H1 (cell line): ENCODE measurements at regions not wholly inside any gene's neighbourhood (a gene's known extent, or its start where the extent isn't known, plus 50 kb on each side); places are given as distances from the start of the nearest gene placed in this dataset.

Source experiments
- CTCF ChIA-PET: fragments of 300-600 bp; sonication (Branson Sonifier 250); formaldehyde crosslinking; loops from one replicate; lab custom pipeline; 2021; ENCODE audit not compliant: partially characterized antibody; lab: Charles Lee
- POLR2A ChIA-PET: fragments of 300-600 bp; sonication (Branson Sonifier 250); formaldehyde crosslinking; loops from one replicate; lab custom pipeline; 2021; ENCODE audit warnings: inconsistent platforms; ENCODE audit not compliant: partially characterized antibody; lab: Charles Lee
- DNase-seq, 2 experiments: peaks; one replicate each; pipeline versions ENCODE4 v3.0.0 to v3.0.0-alpha.2; 2010 to 2022; ENCODE audit warnings: low spot score in 2 of 2, low read depth in 1 of 2, mixed read lengths in 1 of 2
- FAIRE-seq: peaks from 2 replicates; lab custom pipeline; 2011; peaks lifted over from hg19 to GRCh38; lab: Jason Lieb, UNC
- H2AFZ ChIP-seq: 2 replicates; pipeline ENCODE4 v1.8.1; 2012; ENCODE audit warnings: low read length, inconsistent platforms
- H2AK5ac ChIP-seq: 2 replicates; pipeline ENCODE4 v1.6.1; 2013; ENCODE audit warnings: low read depth, low read length
- H2BK120ac ChIP-seq: replicated peaks from 2 replicates; pipeline ENCODE3; 2013; ENCODE audit warnings: low read depth, low read length, inconsistent platforms
- H2BK12ac ChIP-seq: 2 replicates; pipeline ENCODE4 v1.6.1; 2013; ENCODE audit warnings: low read depth, low read length
- H2BK15ac ChIP-seq: 2 replicates; pipeline ENCODE4 v1.6.1; 2013; ENCODE audit warnings: low read length
- H2BK20ac ChIP-seq: 2 replicates; pipeline ENCODE4 v1.6.1; 2013; ENCODE audit warnings: low read length
- H2BK5ac ChIP-seq: 2 replicates; pipeline ENCODE4 v1.6.1; 2013; ENCODE audit warnings: low read depth, low read length
- H3K14ac ChIP-seq: 2 replicates; pipeline ENCODE4 v1.6.1; 2013; ENCODE audit warnings: inconsistent platforms; ENCODE audit not compliant: insufficient read length
- H3K18ac ChIP-seq: 2 replicates; pipeline ENCODE4 v1.6.1; 2013; ENCODE audit warnings: low read length; ENCODE audit errors: extremely low read depth
- H3K23ac ChIP-seq: 2 replicates; pipeline ENCODE4 v1.6.1; 2013; ENCODE audit warnings: inconsistent platforms; ENCODE audit not compliant: insufficient read length
- H3K23me2 ChIP-seq: 2 replicates; pipeline ENCODE4 v1.6.1; 2013; ENCODE audit warnings: low read depth, low read length
- H3K27ac ChIP-seq: 2 replicates; pipeline ENCODE4 v1.6.1; 2011; ENCODE audit warnings: low read depth, low read length, inconsistent platforms
- H3K27me3 ChIP-seq, 4 experiments: replicated peaks in 1 of 4; 1 replicate in 1 of 4; 2 replicates in 3 of 4; pipeline versions ENCODE4 v1.6.1 to v1.8.1; 2011 to 2013; ENCODE audit warnings: low read length in 3 of 4, mild to moderate bottlenecking in 3 of 4, inconsistent platforms in 2 of 4, mixed read lengths in 2 of 4, moderate library complexity in 1 of 4; ENCODE audit not compliant: control insufficient read depth in 3 of 4, insufficient read depth in 3 of 4; ENCODE audit errors: extremely low read depth in 1 of 4
- H3K36me3 ChIP-seq, 4 experiments: 2 replicates each; pipeline versions ENCODE4 v1.6.1 to v1.8.1; 2011 to 2013; ENCODE audit warnings: mild to moderate bottlenecking in 4 of 4, low read length in 3 of 4, moderate library complexity in 2 of 4, control low read depth in 1 of 4, inconsistent platforms in 1 of 4; ENCODE audit not compliant: insufficient read depth in 4 of 4, control insufficient read depth in 2 of 4
- H3K4ac ChIP-seq: replicated peaks from 2 replicates; pipeline ENCODE3; 2013; ENCODE audit warnings: low read length, low read depth, mixed read lengths, inconsistent platforms; ENCODE audit not compliant: insufficient read length
- H3K4me1 ChIP-seq, 4 experiments: replicated peaks in 1 of 4; 1 replicate in 1 of 4; 2 replicates in 3 of 4; pipeline versions ENCODE4 v1.6.1 to v1.8.1; 2011 to 2013; ENCODE audit warnings: low read length in 3 of 4, inconsistent platforms in 2 of 4, mixed read lengths in 1 of 4; ENCODE audit not compliant: insufficient read depth in 4 of 4, control insufficient read depth in 3 of 4
- H3K4me2 ChIP-seq, 2 experiments: 2 replicates each; pipeline versions ENCODE4 v1.6.1 to v1.8.1; 2011 to 2013; ENCODE audit warnings: low read depth in 2 of 2, low read length in 2 of 2, control low read depth in 1 of 2, inconsistent platforms in 1 of 2, mild to moderate bottlenecking in 1 of 2; ENCODE audit not compliant: insufficient read depth in 1 of 2
- H3K4me3 ChIP-seq, 4 experiments: fragments of 200-600, 300-600 bp in 1 of 4; sonication (generic), shearing (Covaris generic), sonication (Bioruptor Twin) in 1 of 4; 2 replicates each; pipeline versions ENCODE4 v1.5.1 to v1.8.1; 2011 to 2016; ENCODE audit warnings: low read length in 4 of 4, low read depth in 3 of 4, control low read depth in 2 of 4, inconsistent platforms in 2 of 4, mild to moderate bottlenecking in 2 of 4, mixed read lengths in 1 of 4, moderate library complexity in 1 of 4; ENCODE audit not compliant: insufficient read depth in 2 of 4; ENCODE audit errors: extremely low read depth in 1 of 4
- H3K56ac ChIP-seq: replicated peaks from 2 replicates; pipeline ENCODE3; 2013; ENCODE audit warnings: low read depth, mild to moderate bottlenecking, mixed read lengths, low read length, inconsistent platforms; ENCODE audit not compliant: insufficient read length
- H3K79me1 ChIP-seq: 2 replicates; pipeline ENCODE4 v1.6.1; 2013; ENCODE audit warnings: low read depth, low read length, control low read depth
- H3K79me2 ChIP-seq, 2 experiments: 2 replicates each; pipeline versions ENCODE4 v1.6.1 to v1.8.1; 2012 to 2013; ENCODE audit warnings: low read length in 2 of 2, mild to moderate bottlenecking in 2 of 2, inconsistent platforms in 1 of 2; ENCODE audit not compliant: insufficient read depth in 2 of 2, control insufficient read depth in 1 of 2
- H3K9ac ChIP-seq, 4 experiments: replicated peaks in 1 of 4; 1 replicate in 1 of 4; 2 replicates in 3 of 4; pipeline versions ENCODE4 v1.6.1 to v1.8.1; 2011 to 2013; ENCODE audit warnings: low read depth in 3 of 4, low read length in 3 of 4, control low read depth in 2 of 4, mild to moderate bottlenecking in 2 of 4, moderate library complexity in 2 of 4, inconsistent platforms in 1 of 4; ENCODE audit errors: extremely low read depth in 1 of 4
- H3K9me3 ChIP-seq, 2 experiments: 2 replicates each; pipeline versions ENCODE4 v1.6.1 to v1.8.1; 2012 to 2013; ENCODE audit warnings: mild to moderate bottlenecking in 2 of 2, moderate library complexity in 2 of 2, control low read depth in 1 of 2, inconsistent platforms in 1 of 2, low read depth in 1 of 2, low read length in 1 of 2, mixed read lengths in 1 of 2; ENCODE audit not compliant: insufficient read depth in 2 of 2
- H4K20me1 ChIP-seq, 2 experiments: replicated peaks in 1 of 2; 2 replicates each; pipeline versions ENCODE3 to v1.8.1; 2011 to 2013; ENCODE audit warnings: inconsistent platforms in 2 of 2, low read length in 2 of 2, mild to moderate bottlenecking in 1 of 2; ENCODE audit not compliant: insufficient read depth in 2 of 2, control insufficient read depth in 1 of 2
- H4K5ac ChIP-seq: 2 replicates; pipeline ENCODE4 v1.6.1; 2013; ENCODE audit warnings: low read length, low read depth, mixed read lengths, inconsistent platforms; ENCODE audit not compliant: insufficient read length
- H4K8ac ChIP-seq: 2 replicates; pipeline ENCODE4 v1.8.0; 2013; ENCODE audit warnings: mild to moderate bottlenecking, moderate library complexity, low read length, inconsistent platforms; ENCODE audit not compliant: insufficient read depth; ENCODE audit errors: extremely low read depth
- H4K91ac ChIP-seq: replicated peaks from 2 replicates; pipeline ENCODE3; 2013; ENCODE audit warnings: low read length, mixed read lengths, inconsistent platforms; ENCODE audit not compliant: insufficient read length
- NRF1 ChIP-seq: IDR thresholded peaks from 2 replicates; pipeline ENCODE4 v1.6.1; 2011; ENCODE audit warnings: mild to moderate bottlenecking, low read depth, low read length, improper control_type of control experiment
- WGBS, 2 experiments: shearing (Covaris generic) in 1 of 2; methylation state at CpG; one replicate each; pipeline versions ENCODE4 v1.1.6 to v1.1.7; 2013 to 2015; ENCODE audit warnings: low lambda C conversion rate in 2 of 2, mixed read lengths in 2 of 2, inconsistent platforms in 1 of 2, low coverage in 1 of 2, missing lambda C conversion rate in 1 of 2; ENCODE audit not compliant: insufficient replicate concordance in 2 of 2, insufficient coverage in 1 of 2, insufficient read length in 1 of 2; ENCODE audit errors: extremely low coverage in 1 of 2, missing lambda C conversion rate in 1 of 2; 5-methylcytosine and 5-hydroxymethylcytosine counted together

- Histone ChIP-seq H3K23me2 (no peaks in the 10 kb centered on the region), H3K36me3 (no peaks in the 10 kb centered on the region; a peak in 1 of 8 replicates), H2BK12ac (no peak overlapping the region), H4K8ac (no peak overlapping the region), H3K4me1 (no peaks in the 10 kb centered on the region), H2BK20ac (no peak overlapping the region), H3K14ac (no peak overlapping the region), H2BK120ac (no peak overlapping the region), H3K79me2 (no peaks in the 10 kb centered on the region), H3K4me3 (no peak overlapping the region), H3K23ac (no peak overlapping the region), H3K56ac (no peak overlapping the region), H3K4ac (no peak overlapping the region), H3K4me2 (no peak overlapping the region), H3K9me3 (peaks cover 13 to 26% of the 10 kb centered on the region in 2 experiments), H2AK5ac (no peak overlapping the region), H3K79me1 (no peaks in the 10 kb centered on the region), H4K20me1 (no peaks in the 10 kb centered on the region), H2AFZ (no peak overlapping the region)
- WGBS, 2 experiments, result 86% methylated on average over 2 of the region's 2 CpGs; no CpG with 5 or more reads in 1 of the 2 experiments
- POLR2A ChIA-PET, result no interaction called here
- CTCF ChIA-PET, result no interaction called here
- no peak for FAIRE-seq
- TF ChIP-seq NRF1, result no peak
- TF ChIP-seq, all 59 proteins: peak for 0
- no peak for DNase-seq
- Histone ChIP-seq H4K91ac (no peak overlapping the region), H2BK15ac (no peak overlapping the region), H3K18ac (no peak overlapping the region), H4K5ac (no peak overlapping the region), H2BK5ac (no peak overlapping the region), H3K27me3 (no peaks in the 10 kb centered on the region), H3K27ac (no peak overlapping the region), H3K9ac (no peak overlapping the region)
These were observed 465.5 kb downstream of the DCDC2C start for GRCh38 chr2:4168834-4169233.
